ENCODE measurements at regions not wholly inside any gene's neighbourhood (a gene's known extent, or its start where the extent isn't known, plus 50 kb on each side); places are given as distances from the start of the nearest gene placed in this dataset.

- no TSS peak for BruUV-seq (replicated peaks)
- FAIRE-seq (no peak), DNase-seq (ENCODE audit: low read depth, low spot score) (no peak)
- no peaks in the 10 kb centered on the region for H3K27me3 ChIP-seq (ENCODE audit: control insufficient read depth in 2 of 2, insufficient read depth in 2 of 2, low read length in 2 of 2)
- no peaks in the 10 kb centered on the region for H3K4me1 ChIP-seq (ENCODE audit: control insufficient read depth, extremely low read depth, insufficient read depth, low read length)
- H4K20me1 ChIP-seq (replicated peaks; ENCODE audit: control insufficient read depth, extremely low read depth, insufficient read depth, low read length) = no peaks in the 10 kb centered on the region
- ChIA-PET CTCF (no interaction called here), POLR2A (no interaction called here)
- no peak overlapping the region for H2AFZ ChIP-seq (ENCODE audit: low read depth, low read length)
- H3K9me1 ChIP-seq (replicated peaks; ENCODE audit: control insufficient read depth, extremely low read depth, insufficient read depth, low read length) = no peaks in the 10 kb centered on the region
- dilution Hi-C loops (cut with MboI; ENCODE audit: extremely low pct_ligation_motif_present, low sequenced_read_pairs) (no loop called here), intact Hi-C loops (cut with micrococcal nuclease) (no loop called here)
- H3K4me3 ChIP-seq (replicated peaks in 1 of 3; ENCODE audit: insufficient read depth in 1 of 3, low read depth in 1 of 3, low read length in 3 of 3) = no peak overlapping the region
- no peak overlapping the region for H3K9ac ChIP-seq (replicated peaks; ENCODE audit: extremely low read depth, insufficient read depth, low read length)
- H3K79me2 ChIP-seq (ENCODE audit: control insufficient read depth, insufficient read depth, low read length) = no peaks in the 10 kb centered on the region
- H3K27ac ChIP-seq (ENCODE audit: insufficient read depth, low read depth, low read length) = no peak overlapping the region
- H3K9me3 ChIP-seq (replicated peaks; ENCODE audit: control insufficient read depth, insufficient read depth, low read length) = no peaks in the 10 kb centered on the region
- no peaks in the 10 kb centered on the region for H3K36me3 ChIP-seq (ENCODE audit: control insufficient read depth in 2 of 2, extremely low read depth in 1 of 2, insufficient read depth in 2 of 2, low read length in 2 of 2)
- no peak overlapping the region for H3K4me2 ChIP-seq (ENCODE audit: insufficient read depth, low read length)
- TF ChIP-seq FOS (IDR thresholded peaks at IDR 0.05; ENCODE audit: borderline replicate concordance, insufficient read depth, low read length) = no peak
- no peak for TF ChIP-seq GATA2 (IDR thresholded peaks at IDR 0.05; ENCODE audit: insufficient read depth, insufficient read length, low read depth, low read length)
- no peak for TF ChIP-seq MYC (IDR thresholded peaks at IDR 0.05; ENCODE audit: low read depth, low read length)
- no peak for TF ChIP-seq CTCF (IDR thresholded peaks at IDR 0.05; ENCODE audit: extremely low read depth in 1 of 2, insufficient read depth in 1 of 2, low read depth in 1 of 2, low read length in 2 of 2)
- no peak for TF ChIP-seq POLR2AphosphoS5 (IDR thresholded peaks at IDR 0.05; ENCODE audit: insufficient read depth, low read depth, low read length)
- TF ChIP-seq POLR2A (IDR thresholded peaks at IDR 0.05; ENCODE audit: low read depth, low read length) = no peak
- TF ChIP-seq MAX (IDR thresholded peaks at IDR 0.05; ENCODE audit: insufficient read depth, insufficient read length) = no peak
- TF ChIP-seq JUN (IDR thresholded peaks at IDR 0.05; ENCODE audit: borderline replicate concordance, insufficient read depth, insufficient read length, low read depth) = no peak
- TF ChIP-seq EZH2 (IDR thresholded peaks at IDR 0.05; ENCODE audit: borderline replicate concordance, low read depth, low read length, severe bottlenecking) = no peak
Observed at GRCh38 chr3:34858067-34858660, 781.2 kb upstream of the ARPP21 start.

All from endothelial cell of umbilical vein (primary cell).